ENCODE measurements at regions not wholly inside any gene's neighbourhood (a gene's known extent, or its start where the extent isn't known, plus 50 kb on each side); places are given as distances from the start of the nearest gene placed in this dataset.

DNA sequence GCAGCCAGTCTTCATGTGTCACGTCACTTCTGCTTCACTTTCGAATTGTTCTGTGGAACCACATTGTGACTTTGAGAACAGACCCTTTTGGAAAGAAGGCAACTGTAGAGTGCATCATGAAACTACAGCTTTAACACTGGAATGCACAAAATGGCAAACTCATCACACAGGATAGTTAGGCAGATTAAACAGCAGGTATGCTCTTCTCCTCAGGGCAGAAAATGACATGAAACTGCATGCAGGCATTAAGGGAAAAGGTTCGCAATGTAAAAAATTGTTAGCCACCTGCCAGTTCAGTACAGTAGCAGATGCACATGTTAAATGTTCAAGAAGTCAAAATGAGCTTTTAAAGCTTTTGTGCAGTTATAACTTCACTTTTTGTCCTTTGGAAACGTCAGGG lies 864.6 kb upstream of the IGFBP7 start:
- H3K4me1 ChIP-seq (ENCODE audit: control insufficient read depth, insufficient read depth, low read length): no peaks in the 10 kb centered on the region
- BruUV-seq (replicated peaks): no TSS peak
- TF ChIP-seq TCF7L2 (IDR thresholded peaks at IDR 0.05; ENCODE audit: low read depth, low read length) (no peak), POLR2AphosphoS5 (IDR thresholded peaks at IDR 0.05; ENCODE audit: low read depth, low read length) (no peak), SIN3A (IDR thresholded peaks at IDR 0.05; ENCODE audit: borderline replicate concordance, insufficient read depth, low read depth, low read length) (no peak)
- TF ChIP-seq, protein P1, sequence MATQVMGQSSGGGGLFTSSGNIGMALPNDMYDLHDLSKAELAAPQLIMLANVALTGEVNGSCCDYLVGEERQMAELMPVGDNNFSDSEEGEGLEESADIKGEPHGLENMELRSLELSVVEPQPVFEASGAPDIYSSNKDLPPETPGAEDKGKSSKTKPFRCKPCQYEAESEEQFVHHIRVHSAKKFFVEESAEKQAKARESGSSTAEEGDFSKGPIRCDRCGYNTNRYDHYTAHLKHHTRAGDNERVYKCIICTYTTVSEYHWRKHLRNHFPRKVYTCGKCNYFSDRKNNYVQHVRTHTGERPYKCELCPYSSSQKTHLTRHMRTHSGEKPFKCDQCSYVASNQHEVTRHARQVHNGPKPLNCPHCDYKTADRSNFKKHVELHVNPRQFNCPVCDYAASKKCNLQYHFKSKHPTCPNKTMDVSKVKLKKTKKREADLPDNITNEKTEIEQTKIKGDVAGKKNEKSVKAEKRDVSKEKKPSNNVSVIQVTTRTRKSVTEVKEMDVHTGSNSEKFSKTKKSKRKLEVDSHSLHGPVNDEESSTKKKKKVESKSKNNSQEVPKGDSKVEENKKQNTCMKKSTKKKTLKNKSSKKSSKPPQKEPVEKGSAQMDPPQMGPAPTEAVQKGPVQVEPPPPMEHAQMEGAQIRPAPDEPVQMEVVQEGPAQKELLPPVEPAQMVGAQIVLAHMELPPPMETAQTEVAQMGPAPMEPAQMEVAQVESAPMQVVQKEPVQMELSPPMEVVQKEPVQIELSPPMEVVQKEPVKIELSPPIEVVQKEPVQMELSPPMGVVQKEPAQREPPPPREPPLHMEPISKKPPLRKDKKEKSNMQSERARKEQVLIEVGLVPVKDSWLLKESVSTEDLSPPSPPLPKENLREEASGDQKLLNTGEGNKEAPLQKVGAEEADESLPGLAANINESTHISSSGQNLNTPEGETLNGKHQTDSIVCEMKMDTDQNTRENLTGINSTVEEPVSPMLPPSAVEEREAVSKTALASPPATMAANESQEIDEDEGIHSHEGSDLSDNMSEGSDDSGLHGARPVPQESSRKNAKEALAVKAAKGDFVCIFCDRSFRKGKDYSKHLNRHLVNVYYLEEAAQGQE (IDR thresholded peaks at IDR 0.05; ENCODE audit: insufficient read depth in 1 of 2, low read depth in 2 of 2, low read length in 1 of 2): no peak
- TF ChIP-seq, protein P2, sequence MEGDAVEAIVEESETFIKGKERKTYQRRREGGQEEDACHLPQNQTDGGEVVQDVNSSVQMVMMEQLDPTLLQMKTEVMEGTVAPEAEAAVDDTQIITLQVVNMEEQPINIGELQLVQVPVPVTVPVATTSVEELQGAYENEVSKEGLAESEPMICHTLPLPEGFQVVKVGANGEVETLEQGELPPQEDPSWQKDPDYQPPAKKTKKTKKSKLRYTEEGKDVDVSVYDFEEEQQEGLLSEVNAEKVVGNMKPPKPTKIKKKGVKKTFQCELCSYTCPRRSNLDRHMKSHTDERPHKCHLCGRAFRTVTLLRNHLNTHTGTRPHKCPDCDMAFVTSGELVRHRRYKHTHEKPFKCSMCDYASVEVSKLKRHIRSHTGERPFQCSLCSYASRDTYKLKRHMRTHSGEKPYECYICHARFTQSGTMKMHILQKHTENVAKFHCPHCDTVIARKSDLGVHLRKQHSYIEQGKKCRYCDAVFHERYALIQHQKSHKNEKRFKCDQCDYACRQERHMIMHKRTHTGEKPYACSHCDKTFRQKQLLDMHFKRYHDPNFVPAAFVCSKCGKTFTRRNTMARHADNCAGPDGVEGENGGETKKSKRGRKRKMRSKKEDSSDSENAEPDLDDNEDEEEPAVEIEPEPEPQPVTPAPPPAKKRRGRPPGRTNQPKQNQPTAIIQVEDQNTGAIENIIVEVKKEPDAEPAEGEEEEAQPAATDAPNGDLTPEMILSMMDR (IDR thresholded peaks at IDR 0.05): no peak
- ChIA-PET CTCF (no interaction called here), POLR2A (no interaction called here)
- ATAC-seq (no peak), DNase-seq (ENCODE audit: low read depth, low spot score) (no peak)
- H3K27me3 ChIP-seq (ENCODE audit: control insufficient read depth, insufficient read depth, low read length): no peaks in the 10 kb centered on the region
- H3K9me3 ChIP-seq (ENCODE audit: control insufficient read depth, insufficient read depth, low read depth, low read length): no peaks in the 10 kb centered on the region
- no peak overlapping the region for H3K27ac ChIP-seq (ENCODE audit: low read length)
- in situ Hi-C loops (cut with HindIII; ENCODE audit: low pct_unique_long_range_greater_than_20kb, low sequenced_read_pairs) (no loop called here), intact Hi-C loops (cut with micrococcal nuclease; ENCODE audit: unreplicated experiment) (no loop called here)
- no peak overlapping the region for H3K4me3 ChIP-seq (ENCODE audit: low read depth in 2 of 2, low read length in 2 of 2)
- no peaks in the 10 kb centered on the region for H3K36me3 ChIP-seq (ENCODE audit: control insufficient read depth, insufficient read depth, low read length)

DNA sequence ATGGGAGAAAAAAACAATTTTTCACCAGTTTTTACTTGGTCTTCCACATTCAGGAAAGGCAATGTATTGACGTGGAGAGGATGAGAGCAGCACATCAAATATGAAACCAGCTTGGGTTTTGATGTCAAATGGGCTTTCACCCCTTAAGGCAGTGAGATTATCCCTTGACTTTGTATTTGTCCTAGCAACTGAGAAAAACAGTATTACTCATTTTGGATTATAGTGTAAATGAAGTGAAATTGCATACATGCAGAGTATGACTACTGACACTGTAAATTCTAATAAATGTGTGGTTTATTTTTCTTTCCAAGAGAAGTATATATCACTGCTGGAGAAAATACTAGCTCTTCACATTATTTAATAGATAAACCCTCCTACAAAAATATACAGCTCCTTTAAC lies 863.6 kb upstream of the IGFBP7 start:
- ChIA-PET CTCF (no interaction called here), POLR2A (no interaction called here)
- intact Hi-C loops (cut with micrococcal nuclease; ENCODE audit: unreplicated experiment): no loop called here
- no peak for ATAC-seq
- no peaks in the 10 kb centered on the region for H3K9me3 ChIP-seq (ENCODE audit: control insufficient read depth, insufficient read depth, low read depth, low read length)
- in situ Hi-C loops (cut with HindIII; ENCODE audit: low pct_unique_long_range_greater_than_20kb, low sequenced_read_pairs): no loop called here
- DNase-seq (ENCODE audit: low read depth, low spot score): no peak
- no peak overlapping the region for H3K4me3 ChIP-seq (ENCODE audit: low read depth in 2 of 2, low read length in 2 of 2)
- no peaks in the 10 kb centered on the region for H3K36me3 ChIP-seq (ENCODE audit: control insufficient read depth, insufficient read depth, low read length)
- no peak overlapping the region for H3K27ac ChIP-seq (ENCODE audit: low read length)
- H3K27me3 ChIP-seq (ENCODE audit: control insufficient read depth, insufficient read depth, low read length): no peaks in the 10 kb centered on the region
- no TSS peak for BruUV-seq (replicated peaks)
- no peak for TF ChIP-seq SIN3A (IDR thresholded peaks at IDR 0.05; ENCODE audit: borderline replicate concordance, insufficient read depth, low read depth, low read length)
- no peak for TF ChIP-seq TCF7L2 (IDR thresholded peaks at IDR 0.05; ENCODE audit: low read depth, low read length)
- TF ChIP-seq, protein P1 (IDR thresholded peaks at IDR 0.05; ENCODE audit: insufficient read depth in 1 of 2, low read depth in 2 of 2, low read length in 1 of 2): no peak
- TF ChIP-seq POLR2AphosphoS5 (IDR thresholded peaks at IDR 0.05; ENCODE audit: low read depth, low read length): no peak
- TF ChIP-seq, protein P2 (IDR thresholded peaks at IDR 0.05): no peak
- no peaks in the 10 kb centered on the region for H3K4me1 ChIP-seq (ENCODE audit: control insufficient read depth, insufficient read depth, low read length)
